RWPE1 (cell line): ENCODE measurements at regions not wholly inside any gene's neighbourhood (a gene's known extent, or its start where the extent isn't known, plus 50 kb on each side); places are given as distances from the start of the nearest gene placed in this dataset.

Experiments
- CTCF ChIA-PET: fragments of 350-600 bp; sonication (Branson Sonifier 250); formaldehyde crosslinking; extraction: SDS; loops from one replicate; lab custom pipeline; 2021; lab: Yijun Ruan, JAX
- POLR2A ChIA-PET: fragments of 400-600 bp; formaldehyde crosslinking; extraction: SDS; loops from one replicate; lab custom pipeline; 2020; ENCODE audit warnings: antibody characterized with exemption; ENCODE audit not compliant: low non-redundant PET; lab: Yijun Ruan, JAX
- DNase-seq: peaks from one replicate; pipeline ENCODE4 v3.0.0; 2012; ENCODE audit warnings: low spot score
- H3K27ac ChIP-seq: fragments of 450-650 bp; 2 replicates; pipeline ENCODE4 v1.5.1; 2017
- TF ChIP-seq, protein P1 (sequence below): fragments of 450-650 bp; conservative IDR thresholded peaks from 2 replicates; pipeline ENCODE4 v1.5.1; 2017; ENCODE audit warnings: low read depth, mild to moderate bottlenecking

DNA sequence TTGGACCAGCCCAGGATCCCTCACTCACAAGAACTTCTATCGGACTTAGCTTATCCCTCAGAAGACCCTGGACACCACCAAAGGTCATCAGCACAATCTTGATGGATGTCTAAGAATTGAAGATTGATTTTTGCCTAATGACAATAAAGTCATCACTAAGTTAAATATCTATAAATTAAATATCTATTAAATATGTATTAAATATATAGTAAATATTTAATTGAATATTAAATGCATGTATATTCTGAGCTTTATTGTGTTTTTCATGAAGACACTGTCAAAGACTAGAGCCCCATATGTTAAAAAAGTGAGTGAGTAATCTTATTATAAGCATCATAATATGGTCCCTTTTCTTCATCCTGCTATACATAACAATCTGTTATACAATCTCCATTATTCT lies 751.1 kb downstream of the KCNJ2 start:
- no peak for DNase-seq
- TF ChIP-seq, protein P1, sequence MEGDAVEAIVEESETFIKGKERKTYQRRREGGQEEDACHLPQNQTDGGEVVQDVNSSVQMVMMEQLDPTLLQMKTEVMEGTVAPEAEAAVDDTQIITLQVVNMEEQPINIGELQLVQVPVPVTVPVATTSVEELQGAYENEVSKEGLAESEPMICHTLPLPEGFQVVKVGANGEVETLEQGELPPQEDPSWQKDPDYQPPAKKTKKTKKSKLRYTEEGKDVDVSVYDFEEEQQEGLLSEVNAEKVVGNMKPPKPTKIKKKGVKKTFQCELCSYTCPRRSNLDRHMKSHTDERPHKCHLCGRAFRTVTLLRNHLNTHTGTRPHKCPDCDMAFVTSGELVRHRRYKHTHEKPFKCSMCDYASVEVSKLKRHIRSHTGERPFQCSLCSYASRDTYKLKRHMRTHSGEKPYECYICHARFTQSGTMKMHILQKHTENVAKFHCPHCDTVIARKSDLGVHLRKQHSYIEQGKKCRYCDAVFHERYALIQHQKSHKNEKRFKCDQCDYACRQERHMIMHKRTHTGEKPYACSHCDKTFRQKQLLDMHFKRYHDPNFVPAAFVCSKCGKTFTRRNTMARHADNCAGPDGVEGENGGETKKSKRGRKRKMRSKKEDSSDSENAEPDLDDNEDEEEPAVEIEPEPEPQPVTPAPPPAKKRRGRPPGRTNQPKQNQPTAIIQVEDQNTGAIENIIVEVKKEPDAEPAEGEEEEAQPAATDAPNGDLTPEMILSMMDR, result no peak
- ChIA-PET POLR2A (no interaction called here), CTCF (no interaction called here)
- H3K27ac ChIP-seq, result no peak overlapping the region

DNA sequence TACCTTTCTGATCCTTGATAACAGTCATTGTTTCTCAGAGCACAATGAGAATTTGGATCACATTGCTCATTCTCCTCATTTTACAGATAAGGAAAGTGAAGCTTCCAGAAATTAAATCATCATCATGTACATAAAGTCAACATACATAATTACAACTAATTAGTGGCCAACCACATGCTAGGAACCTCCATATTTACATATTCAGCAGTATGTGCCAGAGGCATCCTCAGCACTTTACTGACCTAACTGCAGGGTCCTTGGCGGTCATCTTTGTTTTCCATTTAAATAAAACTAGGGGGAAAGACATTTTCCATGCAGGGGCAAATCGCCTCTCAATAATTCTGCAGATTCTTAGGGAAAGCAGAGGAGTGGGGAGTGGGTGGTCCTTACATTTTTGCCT lies 752.9 kb downstream of the KCNJ2 start:
- no peak overlapping the region for H3K27ac ChIP-seq
- TF ChIP-seq, protein P1, result no peak
- ChIA-PET CTCF (no interaction called here), POLR2A (no interaction called here)
- no peak for DNase-seq

DNA sequence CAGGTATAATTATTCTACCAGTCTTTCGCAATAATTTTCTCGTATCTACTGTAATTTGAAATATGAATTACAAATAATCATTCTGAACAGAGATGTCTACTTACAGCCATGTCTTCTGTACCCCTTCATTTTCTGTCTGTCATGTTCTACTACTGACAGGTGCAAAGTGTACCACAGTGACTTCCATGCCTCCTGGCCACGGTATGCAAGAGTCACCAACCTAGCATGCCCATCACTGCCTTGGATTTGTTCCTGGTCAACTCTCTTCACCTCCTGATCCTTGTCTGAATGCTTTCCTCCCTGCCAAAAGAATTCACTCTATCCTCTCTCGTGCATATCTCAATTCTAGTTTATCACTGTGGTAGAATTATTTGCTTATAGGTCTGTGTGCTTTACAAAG lies 755.4 kb downstream of the KCNJ2 start:
- DNase-seq, result no peak
- ChIA-PET POLR2A (no interaction called here), CTCF (no interaction called here)
- TF ChIP-seq, protein P1, result no peak
- H3K27ac ChIP-seq, result no peak overlapping the region

DNA sequence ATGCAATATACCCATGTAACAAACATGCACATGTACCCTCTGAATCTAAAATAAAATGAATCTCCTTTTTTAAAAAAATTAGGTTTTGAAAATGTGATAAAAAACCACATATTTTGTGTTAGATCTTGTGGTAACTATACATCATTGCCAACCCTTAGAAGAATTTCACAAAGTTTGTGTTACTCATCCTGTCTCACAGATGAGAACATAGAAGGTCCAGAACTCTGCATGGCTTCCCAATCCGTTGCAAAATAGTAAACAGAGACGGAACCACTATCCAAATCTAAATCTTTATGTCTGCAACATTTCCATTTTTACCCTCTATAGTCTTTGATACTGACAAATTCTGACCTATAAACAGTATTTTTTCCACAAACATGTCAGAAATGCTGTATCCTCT lies 759.9 kb downstream of the KCNJ2 start:
- no peak overlapping the region for H3K27ac ChIP-seq
- no peak for DNase-seq
- POLR2A ChIA-PET, result no interaction called here
- CTCF ChIA-PET, result interaction anchor here (0.6 kb wide), 1 partner anchor 89 kb away, joined by 3 read pairs; no protein-coding TSS in a partner anchor
- TF ChIP-seq, protein P1, result no peak

DNA sequence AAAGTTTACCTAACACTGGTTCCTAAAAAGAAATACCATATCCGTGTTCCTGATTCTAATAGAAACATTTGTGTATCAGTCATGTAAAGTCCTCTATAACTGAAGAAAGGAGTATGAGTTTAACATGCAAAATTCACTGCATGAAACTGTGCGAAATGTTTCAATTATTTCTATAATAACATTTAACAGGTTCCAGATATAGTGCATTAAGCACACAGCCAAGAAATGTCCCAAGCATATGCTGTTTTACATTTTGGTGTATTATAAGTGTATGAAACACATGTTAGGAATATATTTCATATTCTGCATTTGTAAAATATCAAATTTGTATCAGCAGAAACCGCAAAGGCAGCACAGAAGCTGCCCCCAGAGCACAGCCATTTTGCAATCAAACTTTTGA lies 764.9 kb downstream of the KCNJ2 start:
- POLR2A ChIA-PET, result no interaction called here
- no peak overlapping the region for H3K27ac ChIP-seq
- TF ChIP-seq, protein P1, result no peak
- DNase-seq, result no peak
- CTCF ChIA-PET, result no interaction called here

- H3K27ac ChIP-seq, result no peak overlapping the region
- CTCF ChIA-PET, result no interaction called here
- DNase-seq, result no peak
- TF ChIP-seq, protein P1, result no peak
- POLR2A ChIA-PET, result no interaction called here
These were observed 765.5 kb downstream of the KCNJ2 start for GRCh38 chr17:70934835-70935234.

DNA sequence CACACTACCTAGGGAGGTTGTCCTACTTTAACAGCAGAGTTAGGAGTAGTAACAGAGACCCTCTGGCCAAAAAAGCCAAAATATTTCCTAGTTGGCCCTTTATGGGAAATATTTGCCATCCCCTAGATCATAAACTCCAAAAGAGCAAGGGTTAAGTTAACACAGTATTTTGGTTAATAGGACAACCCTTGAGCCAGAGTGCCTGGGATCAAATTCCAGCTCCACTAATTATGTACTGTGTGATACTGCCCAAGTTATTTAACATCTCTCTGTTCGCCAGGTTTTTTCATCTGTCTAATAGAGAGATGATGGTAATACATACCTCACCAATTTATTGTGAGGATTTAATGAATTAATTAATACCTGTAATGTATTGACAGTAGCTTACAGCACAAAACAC lies 767.4 kb downstream of the KCNJ2 start:
- ChIA-PET POLR2A (no interaction called here), CTCF (no interaction called here)
- no peak for DNase-seq
- no peak overlapping the region for H3K27ac ChIP-seq
- TF ChIP-seq, protein P1, result no peak
